HCT116 (cell line): ENCODE measurements at regions not wholly inside any gene's neighbourhood (a gene's known extent, or its start where the extent isn't known, plus 50 kb on each side); places are given as distances from the start of the nearest gene placed in this dataset.

Experiments
- ATAC-seq: fragments of 200-7000 bp; cut with Tn5 transposase; 2 replicates; pipeline ENCODE4 v1.9.1; 2020; ENCODE audit warnings: mild to moderate bottlenecking, moderate library complexity
- BruUV-seq: library from RNA; stranded (reverse); fragments of 400-500 nt; replicated peaks from 2 replicates; lab custom pipeline; 2021; lab: Mats Ljungman, UMichigan
- CTCF ChIA-PET: fragments of 300-600 bp; sonication (Branson Sonifier 250); formaldehyde crosslinking; loops from one replicate; lab custom pipeline; 2021; ENCODE audit warnings: antibody characterized with exemption; lab: Charles Lee
- POLR2A ChIA-PET: fragments of 300-600, 350-600 bp; sonication (Branson Sonifier 250); formaldehyde crosslinking; loops from one replicate; lab custom pipeline; 2021; ENCODE audit warnings: antibody characterized with exemption; lab: Charles Lee
- RAD21 ChIA-PET, 2 experiments: fragments of 300-600 bp; sonication (Branson Sonifier 250); formaldehyde crosslinking; loops; one replicate each; lab custom pipeline; 2023; ENCODE audit warnings: low total read pairs in 2 of 2; ENCODE audit not compliant: uncharacterized antibody in 2 of 2, unreplicated experiment in 2 of 2, low non-redundant PET in 1 of 2; lab: Charles Lee
- DNase-seq: peaks from one replicate; pipeline ENCODE4 v3.0.0-alpha.2; 2010; ENCODE audit warnings: low read depth, low spot score
- H2AFZ ChIP-seq: fragments of 200-600 bp; shearing (Covaris generic), sonication (generic); 2 replicates; pipeline ENCODE4 v1.6.1; 2017; ENCODE audit warnings: low read depth, mixed run types, mixed read lengths, antibody characterized with exemption, low read length; ENCODE audit not compliant: poor library complexity, severe bottlenecking
- H3K27ac ChIP-seq: 2 replicates; pipeline ENCODE4 v1.5.1; 2012; ENCODE audit warnings: low read depth, low read length
- H3K27me3 ChIP-seq: fragments of 200-600 bp; sonication (generic); 2 replicates; pipeline ENCODE4 v1.6.1; 2016; ENCODE audit warnings: mixed run types, low read length, mixed read lengths; ENCODE audit not compliant: insufficient read depth
- H3K36me3 ChIP-seq, 2 experiments: fragments of 200-500 bp in 1 of 2; fragments of 200-600 bp in 1 of 2; sonication (Bioruptor generic) in 1 of 2; sonication (generic) in 1 of 2; 2 replicates each; pipeline versions ENCODE4 v1.5.1 to v1.6.1; 2014 to 2016; ENCODE audit warnings: low read length in 2 of 2, inconsistent platforms in 1 of 2, mixed read lengths in 1 of 2, mixed run types in 1 of 2; ENCODE audit not compliant: insufficient read depth in 2 of 2, control insufficient read depth in 1 of 2
- H3K4me1 ChIP-seq, 2 experiments: fragments of 200-600 bp in 1 of 2; sonication (generic) in 1 of 2; 2 replicates each; pipeline versions ENCODE4 v1.5.1 to v1.6.1; 2012 to 2017; ENCODE audit warnings: low read length in 2 of 2, inconsistent platforms in 1 of 2, mild to moderate bottlenecking in 1 of 2, mixed read lengths in 1 of 2, mixed run types in 1 of 2, moderate library complexity in 1 of 2; ENCODE audit not compliant: insufficient read depth in 2 of 2, control insufficient read depth in 1 of 2
- H3K4me2 ChIP-seq: fragments of 200-600 bp; sonication (generic); 2 replicates; pipeline ENCODE4 v1.6.1; 2017; ENCODE audit warnings: mixed run types, low read length, mixed read lengths
- H3K4me3 ChIP-seq, 2 experiments: fragments of 200-600 bp in 1 of 2; sonication (generic) in 1 of 2; replicated peaks in 1 of 2; 2 replicates each; pipeline ENCODE4 v1.5.1; 2011 to 2016; ENCODE audit warnings: low read length in 2 of 2, control low read depth in 1 of 2, low read depth in 1 of 2, mild to moderate bottlenecking in 1 of 2, mixed read lengths in 1 of 2, mixed run types in 1 of 2
- H3K79me2 ChIP-seq: fragments of 200-600 bp; sonication (generic); 2 replicates; pipeline ENCODE4 v1.6.1; 2017; ENCODE audit warnings: mild to moderate bottlenecking, mixed run types, low read length, moderate library complexity, mixed read lengths; ENCODE audit not compliant: insufficient read depth
- H3K9ac ChIP-seq: fragments of 200-600 bp; sonication (generic); 2 replicates; pipeline ENCODE4 v1.6.1; 2016; ENCODE audit warnings: low read length, mixed read lengths
- H3K9me2 ChIP-seq: fragments of 200-600 bp; sonication (generic), shearing (Covaris generic); 2 replicates; pipeline ENCODE4 v1.6.1; 2017; ENCODE audit warnings: mixed run types, mild to moderate bottlenecking, moderate library complexity; ENCODE audit not compliant: insufficient read depth
- H3K9me3 ChIP-seq, 2 experiments: fragments of 200-500 bp in 1 of 2; fragments of 200-600 bp in 1 of 2; sonication (Bioruptor generic) in 1 of 2; sonication (generic) in 1 of 2; 2 replicates each; pipeline ENCODE4 v1.6.1; 2014 to 2017; ENCODE audit warnings: low read length in 2 of 2, mixed read lengths in 2 of 2, inconsistent platforms in 1 of 2, low read depth in 1 of 2, mild to moderate bottlenecking in 1 of 2, mixed run types in 1 of 2, moderate library complexity in 1 of 2; ENCODE audit not compliant: control insufficient read depth in 1 of 2, insufficient read depth in 1 of 2
- H4K20me1 ChIP-seq: fragments of 200-600 bp; sonication (generic), shearing (Covaris generic); 2 replicates; pipeline ENCODE4 v1.6.1; 2017; ENCODE audit warnings: mixed run types, mild to moderate bottlenecking, moderate library complexity; ENCODE audit not compliant: insufficient read depth
- CBX3 ChIP-seq: IDR thresholded peaks from 2 replicates; pipeline ENCODE4 v1.6.1; 2012; ENCODE audit warnings: low read depth
- CEBPB ChIP-seq: IDR thresholded peaks from 2 replicates; pipeline ENCODE4 v1.6.1; 2012; ENCODE audit warnings: low read depth
- CTCF ChIP-seq, 3 experiments: fragments of 200-600 bp in 1 of 3; sonication (generic) in 1 of 3; IDR thresholded peaks in 2 of 3; conservative IDR thresholded peaks in 1 of 3; 2 replicates each; pipeline ENCODE4 v1.5.1; 2012 to 2017; ENCODE audit warnings: low read depth in 2 of 3, low read length in 2 of 3, antibody characterized with exemption in 1 of 3, borderline replicate concordance in 1 of 3, control low read depth in 1 of 3, mild to moderate bottlenecking in 1 of 3, mixed read lengths in 1 of 3, mixed run types in 1 of 3, moderate library complexity in 1 of 3; ENCODE audit not compliant: insufficient read depth in 1 of 3
- EGR1 ChIP-seq: IDR thresholded peaks from 2 replicates; pipeline ENCODE4 v1.6.1; 2012; ENCODE audit warnings: low read depth
- ELF1 ChIP-seq: IDR thresholded peaks from 2 replicates; pipeline ENCODE4 v1.6.1; 2012; ENCODE audit warnings: low read depth, borderline replicate concordance
- EZH2 ChIP-seq: fragments of 200-600 bp; sonication (generic); IDR thresholded peaks from 2 replicates; pipeline ENCODE4 v1.6.1; 2017; ENCODE audit warnings: antibody characterized with exemption, mixed run types
- EZH2phosphoT487 ChIP-seq: fragments of 200-600 bp; IDR thresholded peaks from 2 replicates; pipeline ENCODE4 v1.6.1; 2018; ENCODE audit warnings: antibody characterized with exemption, borderline replicate concordance
- FOSL1 ChIP-seq: IDR thresholded peaks from 2 replicates; pipeline ENCODE4 v1.6.1; 2012; ENCODE audit warnings: low read depth
- JUND ChIP-seq: IDR thresholded peaks from 2 replicates; pipeline ENCODE4 v1.6.1; 2012
- SIN3A ChIP-seq: IDR thresholded peaks from 2 replicates; pipeline ENCODE4 v1.6.1; 2012; ENCODE audit warnings: low read depth
- SP1 ChIP-seq: IDR thresholded peaks from 2 replicates; pipeline ENCODE4 v1.6.1; 2012; ENCODE audit warnings: low read depth
- SRF ChIP-seq: IDR thresholded peaks from 2 replicates; pipeline ENCODE4 v1.6.1; 2012; ENCODE audit warnings: low read depth
- TCF7L2 ChIP-seq: IDR thresholded peaks from 2 replicates; pipeline ENCODE4 v1.7.0; 2011; ENCODE audit warnings: borderline replicate concordance, inconsistent platforms; ENCODE audit not compliant: insufficient read depth, insufficient read length; ENCODE audit errors: extremely low read depth
- YY1 ChIP-seq: IDR thresholded peaks from 2 replicates; pipeline ENCODE4 v1.6.1; 2011; ENCODE audit warnings: low read length, low read depth, moderate library complexity, mild to moderate bottlenecking; ENCODE audit not compliant: insufficient replicate concordance; ENCODE audit errors: extremely low read depth
- ZNF274 ChIP-seq: fragments of 200-500 bp; sonication (Bioruptor generic); IDR thresholded peaks from 2 replicates; pipeline ENCODE4 v1.6.1; 2014; ENCODE audit warnings: mild to moderate bottlenecking, low read depth, low read length, inconsistent platforms
- intact Hi-C: fragments of 100-400 bp; cut with micrococcal nuclease; formaldehyde crosslinking; loops from 2 replicates; pipeline ENCODE4 v1.10.0; 2022
- TF ChIP-seq, protein P1 (sequence below): IDR thresholded peaks from 2 replicates; pipeline ENCODE4 v1.6.1; 2012
- TF ChIP-seq, protein P2 (sequence below): IDR thresholded peaks from 2 replicates; pipeline ENCODE4 v1.6.1; 2011; ENCODE audit warnings: mild to moderate bottlenecking, low read length, moderate library complexity; ENCODE audit not compliant: insufficient replicate concordance; ENCODE audit errors: extremely low read depth
- TF ChIP-seq, protein P3 (sequence below): IDR thresholded peaks from 2 replicates; pipeline ENCODE4 v1.6.1; 2012

- H4K20me1 ChIP-seq = no peaks in the 10 kb centered on the region
- no TSS peak for BruUV-seq
- DNase-seq (no peak), ATAC-seq (no peak)
- no peak overlapping the region for H3K27ac ChIP-seq
- no peak overlapping the region for H2AFZ ChIP-seq
- H3K36me3 ChIP-seq = no peaks in the 10 kb centered on the region
- no peaks in the 10 kb centered on the region for H3K9me2 ChIP-seq
- intact Hi-C loops = no loop called here
- H3K9ac ChIP-seq = no peak overlapping the region
- no peak for TF ChIP-seq EZH2
- TF ChIP-seq JUND = no peak
- TF ChIP-seq, protein P1, sequence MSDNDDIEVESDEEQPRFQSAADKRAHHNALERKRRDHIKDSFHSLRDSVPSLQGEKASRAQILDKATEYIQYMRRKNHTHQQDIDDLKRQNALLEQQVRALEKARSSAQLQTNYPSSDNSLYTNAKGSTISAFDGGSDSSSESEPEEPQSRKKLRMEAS = no peak
- TF ChIP-seq EGR1 = no peak
- TF ChIP-seq ZNF274 = no peak
- no peak for TF ChIP-seq FOSL1
- no peak for TF ChIP-seq YY1
- no peak for TF ChIP-seq SRF
- H3K4me3 ChIP-seq = no peak overlapping the region
- H3K9me3 ChIP-seq = no peaks in the 10 kb centered on the region
- no peak overlapping the region for H3K4me2 ChIP-seq
- CTCF ChIA-PET = no interaction called here
- RAD21 ChIA-PET = no interaction called here
- POLR2A ChIA-PET = no interaction called here
- no peaks in the 10 kb centered on the region for H3K4me1 ChIP-seq
- no peaks in the 10 kb centered on the region for H3K27me3 ChIP-seq
- no peaks in the 10 kb centered on the region for H3K79me2 ChIP-seq
Measured at GRCh38 chrX:122434942-122435341, 749.1 kb upstream of the GRIA3 start.

DNA sequence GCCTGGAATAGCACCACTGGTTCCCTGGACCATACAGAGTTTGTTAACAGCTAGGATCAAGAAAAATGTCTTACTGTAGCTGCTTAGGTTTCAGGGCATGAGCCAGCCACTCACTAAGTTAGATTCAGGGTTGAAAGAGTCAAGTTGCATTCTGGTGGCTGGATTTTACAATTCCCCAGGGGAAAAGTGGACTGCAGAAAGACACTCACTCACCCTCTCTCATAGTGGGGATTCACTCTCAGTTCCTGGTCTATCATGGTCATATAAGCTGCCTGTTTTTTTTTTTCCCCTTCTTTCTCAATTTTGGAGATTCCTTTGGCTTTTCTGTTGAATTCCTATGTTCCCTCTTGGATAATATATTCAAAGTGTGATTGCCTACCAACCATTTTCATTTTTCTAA, 744.2 kb upstream of the GRIA3 start:
- DNase-seq = no peak
- Histone ChIP-seq H4K20me1 (no peaks in the 10 kb centered on the region), H3K9ac (no peak overlapping the region), H2AFZ (no peak overlapping the region), H3K79me2 (no peaks in the 10 kb centered on the region), H3K4me3 (no peak overlapping the region), H3K9me3 (no peaks in the 10 kb centered on the region), H3K36me3 (no peaks in the 10 kb centered on the region), H3K4me2 (no peak overlapping the region), H3K9me2 (no peaks in the 10 kb centered on the region), H3K27ac (no peak overlapping the region), H3K4me1 (no peaks in the 10 kb centered on the region), H3K27me3 (no peaks in the 10 kb centered on the region)
- BruUV-seq = no TSS peak
- intact Hi-C loops = no loop called here
- CTCF ChIA-PET = no interaction called here
- ATAC-seq = no peak
- POLR2A ChIA-PET = no interaction called here
- RAD21 ChIA-PET = no interaction called here
- no peak for TF ChIP-seq EZH2
- TF ChIP-seq CTCF (IDR thresholded peaks at IDR 0.05 in 2 of 3, conservative IDR thresholded peaks at IDR 0.05 in 1 of 3; ENCODE audit: borderline replicate concordance in 1 of 3, insufficient read depth in 1 of 3, low read depth in 2 of 3, low read length in 2 of 3) = no peak
- TF ChIP-seq CEBPB = no peak
- TF ChIP-seq ELF1 = no peak
- TF ChIP-seq SP1 = no peak
- no peak for TF ChIP-seq SIN3A
- no peak for TF ChIP-seq ZNF274
- TF ChIP-seq FOSL1 = no peak
- no peak for TF ChIP-seq YY1
- TF ChIP-seq, protein P2, sequence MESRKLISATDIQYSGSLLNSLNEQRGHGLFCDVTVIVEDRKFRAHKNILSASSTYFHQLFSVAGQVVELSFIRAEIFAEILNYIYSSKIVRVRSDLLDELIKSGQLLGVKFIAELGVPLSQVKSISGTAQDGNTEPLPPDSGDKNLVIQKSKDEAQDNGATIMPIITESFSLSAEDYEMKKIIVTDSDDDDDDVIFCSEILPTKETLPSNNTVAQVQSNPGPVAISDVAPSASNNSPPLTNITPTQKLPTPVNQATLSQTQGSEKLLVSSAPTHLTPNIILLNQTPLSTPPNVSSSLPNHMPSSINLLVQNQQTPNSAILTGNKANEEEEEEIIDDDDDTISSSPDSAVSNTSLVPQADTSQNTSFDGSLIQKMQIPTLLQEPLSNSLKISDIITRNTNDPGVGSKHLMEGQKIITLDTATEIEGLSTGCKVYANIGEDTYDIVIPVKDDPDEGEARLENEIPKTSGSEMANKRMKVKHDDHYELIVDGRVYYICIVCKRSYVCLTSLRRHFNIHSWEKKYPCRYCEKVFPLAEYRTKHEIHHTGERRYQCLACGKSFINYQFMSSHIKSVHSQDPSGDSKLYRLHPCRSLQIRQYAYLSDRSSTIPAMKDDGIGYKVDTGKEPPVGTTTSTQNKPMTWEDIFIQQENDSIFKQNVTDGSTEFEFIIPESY = no peak
- no peak for TF ChIP-seq SRF
- TF ChIP-seq TCF7L2 = no peak
- no peak for TF ChIP-seq CBX3
- TF ChIP-seq EZH2phosphoT487 = no peak
- TF ChIP-seq, protein P3, sequence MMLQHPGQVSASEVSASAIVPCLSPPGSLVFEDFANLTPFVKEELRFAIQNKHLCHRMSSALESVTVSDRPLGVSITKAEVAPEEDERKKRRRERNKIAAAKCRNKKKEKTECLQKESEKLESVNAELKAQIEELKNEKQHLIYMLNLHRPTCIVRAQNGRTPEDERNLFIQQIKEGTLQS = no peak
